COR-L47 (cell line): ENCODE measurements at regions not wholly inside any gene's neighbourhood (a gene's known extent, or its start where the extent isn't known, plus 50 kb on each side); places are given as distances from the start of the nearest gene placed in this dataset.

Experiments
- DNase-seq: peaks from one replicate; lab custom pipeline; 2025; lab: John Stamatoyannopoulos, UW

- no peak for DNase-seq
Observed at GRCh38 chr12:89092297-89092696, 260.0 kb downstream of the DUSP6 start.

GRCh38 chr12:89091293-89091841 lies 260.9 kb downstream of the DUSP6 start:
- DNase-seq = no peak

- DNase-seq = no peak
Observed at GRCh38 chr12:89089264-89089663, 263.0 kb downstream of the DUSP6 start.

GRCh38 chr12:89087876-89088275 lies 264.4 kb downstream of the DUSP6 start:
- DNase-seq = no peak

- no peak for DNase-seq
Observed at GRCh38 chr12:89087149-89087825, 265.0 kb downstream of the DUSP6 start.

GRCh38 chr12:89085421-89085820 lies 266.9 kb downstream of the DUSP6 start:
- no peak for DNase-seq

GRCh38 chr12:89084751-89085150 lies 267.6 kb downstream of the DUSP6 start:
- DNase-seq = no peak

GRCh38 chr12:89083491-89083890 lies 268.8 kb downstream of the DUSP6 start:
- no peak for DNase-seq

- DNase-seq = no peak
Observed at GRCh38 chr12:89082370-89082753, 269.9 kb downstream of the DUSP6 start.

GRCh38 chr12:89081719-89082369 lies 270.5 kb downstream of the DUSP6 start:
- no peak for DNase-seq

- DNase-seq = no peak
Observed at GRCh38 chr12:89080793-89081465, 271.4 kb downstream of the DUSP6 start.

- no peak for DNase-seq
Observed at GRCh38 chr12:89075880-89076540, 276.3 kb downstream of the DUSP6 start.

- DNase-seq = no peak
Observed at GRCh38 chr12:89073659-89074058, 278.6 kb downstream of the DUSP6 start.

- peak; percentile 71 for DNase-seq
Observed at GRCh38 chr12:89073027-89073398, 279.3 kb downstream of the DUSP6 start.

- DNase-seq = peak; percentile 71
Observed at GRCh38 chr12:89072294-89073026, 279.8 kb downstream of the DUSP6 start.

GRCh38 chr12:89070603-89071002 lies 281.7 kb downstream of the DUSP6 start:
- no peak for DNase-seq

GRCh38 chr12:89069431-89069830 lies 282.9 kb downstream of the DUSP6 start:
- DNase-seq = no peak

- DNase-seq = no peak
Observed at GRCh38 chr12:89067421-89068187, 284.7 kb downstream of the DUSP6 start.

GRCh38 chr12:89064780-89065179 lies 287.5 kb downstream of the DUSP6 start:
- DNase-seq = no peak

GRCh38 chr12:89064151-89064550 lies 288.1 kb downstream of the DUSP6 start:
- DNase-seq = no peak

GRCh38 chr12:89062996-89063395 lies 289.3 kb downstream of the DUSP6 start:
- DNase-seq = no peak
